ENCODE measurements at regions not wholly inside any gene's neighbourhood (a gene's known extent, or its start where the extent isn't known, plus 50 kb on each side); places are given as distances from the start of the nearest gene placed in this dataset.

- no peak for TF ChIP-seq NFAT5 (CRISPR knock-in tag; IDR thresholded peaks at IDR 0.05)
- no peak for TF ChIP-seq TAF1 (CRISPR knock-in tag; IDR thresholded peaks at IDR 0.05)
Observed at GRCh38 chr6:14499309-14499708, 381.7 kb downstream of the CD83 start (continued).

- Histone ChIP-seq H2AFZ (ENCODE audit: low read length) (no peak overlapping the region), H3K27ac (ENCODE audit: extremely low read length, insufficient read depth, low read length) (no peak overlapping the region), H3K36me3 (replicated peaks in 1 of 2; ENCODE audit: control insufficient read depth in 1 of 2, insufficient read depth in 2 of 2, low read length in 2 of 2) (no peaks in the 10 kb centered on the region), H3K4me3 (replicated peaks in 1 of 3; ENCODE audit: insufficient read depth in 1 of 3, low read depth in 2 of 3, low read length in 3 of 3) (no peak overlapping the region), H3K9me3 (ENCODE audit: low read length) (no peaks in the 10 kb centered on the region), H3K4me1 (ENCODE audit: insufficient read depth, low read length) (no peaks in the 10 kb centered on the region), H3K79me2 (ENCODE audit: insufficient read depth, low read length) (no peaks in the 10 kb centered on the region), H3K27me3 (ENCODE audit: control insufficient read depth in 1 of 2, insufficient read depth in 2 of 2, low read length in 2 of 2) (no peaks in the 10 kb centered on the region), H4K20me1 (ENCODE audit: insufficient read depth, low read length) (no peaks in the 10 kb centered on the region), H3K9ac (ENCODE audit: insufficient read depth, low read depth, low read length) (no peak overlapping the region), H3K4me2 (ENCODE audit: low read depth, low read length) (no peak overlapping the region)
- FAIRE-seq = no peak
- 30% methylated on average over 10 of the region's 10 CpGs for WGBS (ENCODE audit: low lambda C conversion rate)
- POLR2A ChIA-PET = no interaction called here
- CTCF ChIA-PET (ENCODE audit: low intra/inter-chr PET ratio, low total read pairs) = no interaction called here
- no TSS peak for BruUV-seq (replicated peaks)
- intact Hi-C loops (cut with micrococcal nuclease; ENCODE audit: unreplicated experiment) = no loop called here
- in situ Hi-C loops (cut with HindIII; ENCODE audit: extremely low pct_ligation_motif_present, low pct_unique_long_range_greater_than_20kb) = no loop called here
- ATAC-seq = no peak
- DNase-seq (ENCODE audit: low spot score) = no peak
- TF ChIP-seq ATF5 (CRISPR knock-in tag; IDR thresholded peaks at IDR 0.05; ENCODE audit: low read depth) (no peak), MIER2 (CRISPR knock-in tag; IDR thresholded peaks at IDR 0.05) (no peak), POGZ (CRISPR knock-in tag; IDR thresholded peaks at IDR 0.05) (no peak), JARID2 (CRISPR knock-in tag; IDR thresholded peaks at IDR 0.05; ENCODE audit: insufficient replicate concordance) (no peak), SAP130 (CRISPR knock-in tag; IDR thresholded peaks at IDR 0.05; ENCODE audit: low read depth) (no peak), ATF1 (CRISPR knock-in tag; IDR thresholded peaks at IDR 0.05) (no peak), MATR3 (CRISPR knock-in tag; IDR thresholded peaks at IDR 0.05) (no peak), MLXIP (CRISPR knock-in tag; IDR thresholded peaks at IDR 0.05; ENCODE audit: borderline replicate concordance) (no peak), NBN (conservative IDR thresholded peaks at IDR 0.05) (no peak), ZNF7 (CRISPR knock-in tag; IDR thresholded peaks at IDR 0.05) (no peak), CSRNP1 (CRISPR knock-in tag; IDR thresholded peaks at IDR 0.05) (no peak), ZNF224 (CRISPR knock-in tag; IDR thresholded peaks at IDR 0.05) (no peak), ZNF567 (CRISPR knock-in tag; IDR thresholded peaks at IDR 0.05; ENCODE audit: borderline replicate concordance) (no peak)
Observed at GRCh38 chr6:14499841-14500240, 382.3 kb downstream of the CD83 start.

All from HepG2 (cell line).